GM08714 (cell line): ENCODE measurements at regions not wholly inside any gene's neighbourhood (a gene's known extent, or its start where the extent isn't known, plus 50 kb on each side); places are given as distances from the start of the nearest gene placed in this dataset.

Experiments used
- H3K4me3 ChIP-seq: fragments of 200-500 bp; sonication (Bioruptor generic); 2 replicates; pipeline ENCODE4 v1.5.1; 2014; ENCODE audit warnings: mild to moderate bottlenecking, low read length, inconsistent platforms
- ZNF274 ChIP-seq: IDR thresholded peaks from 2 replicates; pipeline ENCODE4 v1.6.1; 2012; ENCODE audit warnings: mild to moderate bottlenecking, low read depth, low read length

DNA sequence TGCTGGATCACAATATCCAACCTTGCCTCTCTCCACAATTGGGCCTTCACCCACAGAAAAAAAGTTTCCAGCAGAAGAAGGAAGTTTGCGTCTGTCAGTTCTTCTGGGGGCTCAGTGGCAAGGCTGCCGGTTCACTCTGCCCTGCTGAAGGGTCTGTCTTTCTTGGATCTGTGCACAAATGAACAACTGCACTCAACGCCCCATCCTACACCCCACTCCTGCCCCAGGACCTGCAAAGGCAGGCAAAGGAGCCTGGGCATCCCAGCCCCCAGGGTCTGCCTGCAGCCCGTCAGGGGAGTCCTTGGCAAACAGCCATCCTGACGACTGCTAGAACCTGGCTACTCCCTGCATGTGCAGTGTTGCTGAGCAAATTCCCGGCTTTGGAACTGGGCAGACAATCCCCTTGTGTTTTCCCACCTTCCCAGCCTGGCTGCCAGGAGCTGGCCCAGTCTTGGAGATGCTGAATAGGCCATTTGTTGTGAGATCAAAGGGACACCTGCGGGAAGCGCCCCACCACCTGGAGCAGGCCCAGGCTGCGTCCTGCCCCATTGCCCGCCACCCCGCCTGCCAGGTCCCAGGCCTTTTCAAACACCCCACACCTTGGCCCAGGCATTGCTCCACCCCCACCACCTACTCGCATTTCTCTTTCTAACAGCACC lies 311.9 kb downstream of the BCL11B start:
- no peak for TF ChIP-seq ZNF274
- no peak overlapping the region for H3K4me3 ChIP-seq

DNA sequence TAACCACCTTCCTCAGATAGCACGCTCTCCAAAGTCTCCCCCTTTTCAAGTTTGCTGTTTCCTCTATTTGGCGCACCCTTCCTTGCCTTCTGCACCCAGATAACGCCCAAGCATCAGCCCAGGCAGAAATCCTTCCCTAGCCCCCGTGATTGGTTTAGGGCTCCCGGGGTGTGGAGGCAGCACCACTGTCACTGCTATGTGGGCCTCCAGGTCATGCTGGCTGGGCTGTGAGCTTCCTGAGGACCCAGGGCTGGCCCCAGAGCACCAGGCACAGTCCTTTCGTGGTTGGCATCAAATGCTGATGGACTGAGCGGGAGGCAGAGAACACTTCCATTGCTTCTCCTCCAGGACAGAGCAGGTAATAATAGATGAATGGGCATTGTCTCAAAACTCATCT lies 311.4 kb downstream of the BCL11B start:
- H3K4me3 ChIP-seq = no peak overlapping the region
- no peak for TF ChIP-seq ZNF274

DNA sequence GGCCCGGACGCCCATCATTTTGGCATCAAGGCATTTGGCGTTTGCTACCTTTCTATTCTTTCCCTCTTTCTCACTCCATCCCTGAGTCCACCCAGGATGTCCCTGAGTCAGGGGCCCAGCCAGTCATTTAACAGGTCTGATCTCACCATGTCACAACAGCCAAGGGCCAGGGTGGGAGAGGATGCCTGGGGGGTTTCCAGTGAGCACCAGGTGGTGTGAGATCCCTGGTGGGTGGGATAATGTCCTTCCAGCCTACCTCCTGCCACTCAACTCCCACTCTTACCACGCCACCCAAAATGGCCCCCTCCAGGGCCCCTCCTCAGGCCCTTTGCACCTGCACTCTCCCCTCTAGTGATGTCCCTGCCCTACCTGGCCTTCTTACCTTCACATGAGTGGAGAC lies 310.8 kb downstream of the BCL11B start:
- no peak for TF ChIP-seq ZNF274
- no peak overlapping the region for H3K4me3 ChIP-seq

DNA sequence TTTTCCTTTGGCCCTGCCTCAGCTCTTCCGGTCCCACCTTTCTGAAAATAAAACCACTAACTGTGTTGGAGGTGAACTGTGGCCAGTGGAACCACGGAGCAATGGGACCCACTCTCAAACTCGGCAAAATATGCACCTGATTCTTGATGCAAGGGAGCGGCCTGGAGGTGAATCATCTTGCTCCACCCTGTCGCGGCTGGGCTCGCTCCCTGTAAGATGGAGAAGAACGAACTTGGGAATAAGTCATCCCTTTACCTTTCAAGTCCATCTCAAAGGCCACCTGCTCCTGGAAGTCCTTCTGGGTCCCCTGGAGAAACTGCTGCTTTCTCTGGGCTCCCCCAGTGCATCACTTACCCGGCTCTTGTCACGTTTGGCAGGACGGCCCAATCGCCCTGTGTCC lies 309.9 kb downstream of the BCL11B start:
- no peak for TF ChIP-seq ZNF274

DNA sequence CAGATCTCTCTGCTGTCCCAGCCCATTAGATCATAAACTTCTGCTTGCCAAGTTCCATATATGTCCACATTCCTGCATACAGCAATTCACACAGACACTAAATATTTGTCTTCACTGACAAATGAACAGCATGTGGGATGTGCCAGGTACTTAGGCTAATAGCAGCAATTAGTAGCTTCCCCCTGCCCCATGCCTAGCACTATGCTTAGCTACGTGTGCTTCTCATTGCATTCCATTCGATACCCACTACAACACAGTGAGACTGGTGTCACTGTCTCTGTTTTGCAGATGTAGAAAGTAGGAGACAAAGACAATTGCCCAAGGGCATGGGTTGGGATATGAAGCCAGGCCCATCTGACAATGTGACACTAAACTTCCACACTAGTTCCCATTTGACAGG lies 308.4 kb downstream of the BCL11B start:
- no peak overlapping the region for H3K4me3 ChIP-seq
- no peak for TF ChIP-seq ZNF274

More for the DNA sequence above, 309.9 kb downstream of the BCL11B start:
- H3K4me3 ChIP-seq = no peak overlapping the region

DNA sequence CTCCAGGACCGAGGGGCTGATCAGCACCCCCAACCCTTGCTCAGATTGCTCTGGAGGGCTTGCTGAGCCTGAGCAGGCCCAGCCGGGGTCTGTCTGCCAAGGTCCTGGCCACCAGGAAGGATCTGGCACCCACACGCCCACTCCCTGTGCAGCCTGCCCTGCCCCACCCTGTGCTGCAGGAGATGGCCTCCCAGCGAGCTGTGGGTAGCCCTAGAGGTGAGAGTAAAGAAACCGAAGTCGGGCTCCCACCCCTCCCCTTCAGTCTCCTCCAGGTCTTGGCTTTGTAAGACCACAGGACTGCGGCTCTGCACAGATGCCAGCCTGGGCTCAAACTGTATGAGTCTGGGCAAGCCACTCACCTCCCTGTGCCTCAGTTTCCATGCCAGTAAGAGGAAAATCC lies 307.8 kb downstream of the BCL11B start:
- TF ChIP-seq ZNF274 = no peak
- no peak overlapping the region for H3K4me3 ChIP-seq

DNA sequence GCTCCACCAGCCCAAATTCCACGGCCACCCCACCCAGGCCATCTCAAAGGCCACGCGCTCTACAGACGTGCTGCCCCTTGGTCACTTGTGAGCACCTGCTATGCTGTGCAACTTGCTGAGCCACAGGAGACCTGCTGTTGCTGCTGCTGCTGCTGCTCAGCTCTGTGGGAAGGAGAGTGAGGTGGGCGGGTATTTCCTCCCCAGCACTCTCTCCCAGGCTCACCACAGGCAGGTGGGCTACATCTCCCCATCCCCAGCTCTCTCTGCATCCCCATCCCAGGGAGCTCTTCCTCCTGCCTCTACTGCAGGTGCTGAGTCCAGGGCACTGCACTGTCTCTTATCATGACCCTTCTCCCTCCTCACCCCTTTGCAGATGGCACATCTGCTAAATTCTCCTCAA lies 306.9 kb downstream of the BCL11B start:
- no peak overlapping the region for H3K4me3 ChIP-seq
- TF ChIP-seq ZNF274 = no peak

DNA sequence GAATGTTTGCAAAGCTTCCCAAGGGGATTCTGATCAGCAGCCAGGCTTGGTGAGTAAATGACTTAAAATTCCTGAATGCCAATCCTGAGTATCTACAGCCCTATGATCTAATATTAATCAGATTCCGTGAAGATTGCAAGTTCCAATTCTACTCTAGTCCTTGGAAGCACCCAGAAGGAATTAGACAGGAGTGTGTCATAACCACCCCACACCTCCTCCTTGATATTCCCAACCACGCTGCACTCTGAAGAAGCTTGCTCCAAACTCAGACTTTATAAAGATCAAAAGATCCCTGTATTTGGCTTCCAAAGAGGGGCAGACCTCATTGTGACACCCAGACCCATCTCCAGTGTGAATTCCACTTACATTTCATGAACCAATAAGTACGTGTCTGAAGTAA lies 306.0 kb downstream of the BCL11B start:
- H3K4me3 ChIP-seq = no peak overlapping the region
- no peak for TF ChIP-seq ZNF274

DNA sequence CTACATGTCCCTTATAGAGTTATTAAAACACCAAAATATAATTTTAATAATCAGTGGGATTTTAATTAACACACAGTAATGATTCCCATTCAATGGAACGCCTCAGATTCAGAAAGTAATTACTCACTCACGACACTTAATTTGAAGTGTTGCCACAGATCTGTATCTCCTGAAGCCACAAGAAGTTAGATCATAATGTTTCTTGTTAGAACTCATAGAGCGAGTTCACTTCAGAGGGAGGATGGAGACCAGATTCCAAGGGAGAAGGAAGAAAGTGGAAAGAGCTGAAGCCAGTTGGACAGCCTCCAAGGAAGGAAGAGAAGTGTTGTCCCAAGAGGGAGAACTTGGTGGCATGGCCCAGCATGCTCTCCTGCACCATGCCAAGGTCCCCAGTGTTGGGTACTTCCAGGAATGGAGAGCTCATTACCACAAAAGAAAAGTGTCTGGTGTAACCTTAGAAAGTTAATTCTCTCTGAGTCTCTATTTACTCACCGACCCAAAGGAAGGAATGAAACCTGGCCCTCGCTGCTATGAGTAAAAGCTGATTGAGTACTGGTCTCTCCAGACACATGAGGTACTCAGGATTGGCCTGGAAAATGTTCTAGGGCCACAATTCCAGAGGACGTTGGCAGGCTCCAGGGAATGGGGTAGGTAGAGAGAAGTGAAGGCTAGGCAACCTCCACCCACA lies 305.4 kb downstream of the BCL11B start:
- no peak for TF ChIP-seq ZNF274
- no peak overlapping the region for H3K4me3 ChIP-seq

DNA sequence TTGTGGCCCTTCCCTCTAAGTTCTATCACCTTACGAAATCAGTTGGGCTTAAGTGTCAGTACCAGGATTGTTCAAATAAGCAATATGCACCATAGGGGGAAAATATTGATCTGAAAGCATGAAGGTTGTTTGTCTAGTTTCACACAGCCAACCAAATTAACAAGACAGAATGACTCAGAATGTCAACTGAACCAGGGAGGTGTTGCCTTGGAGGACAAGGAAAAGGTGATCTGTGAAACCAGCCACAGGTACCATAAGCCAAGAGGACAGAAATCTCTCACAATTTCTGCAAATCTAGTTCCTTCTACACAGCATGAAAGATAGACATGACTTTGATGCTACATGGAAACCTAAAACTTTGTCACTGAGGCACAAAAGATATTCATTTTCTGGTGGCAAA lies 297.9 kb downstream of the BCL11B start:
- TF ChIP-seq ZNF274 = no peak

DNA sequence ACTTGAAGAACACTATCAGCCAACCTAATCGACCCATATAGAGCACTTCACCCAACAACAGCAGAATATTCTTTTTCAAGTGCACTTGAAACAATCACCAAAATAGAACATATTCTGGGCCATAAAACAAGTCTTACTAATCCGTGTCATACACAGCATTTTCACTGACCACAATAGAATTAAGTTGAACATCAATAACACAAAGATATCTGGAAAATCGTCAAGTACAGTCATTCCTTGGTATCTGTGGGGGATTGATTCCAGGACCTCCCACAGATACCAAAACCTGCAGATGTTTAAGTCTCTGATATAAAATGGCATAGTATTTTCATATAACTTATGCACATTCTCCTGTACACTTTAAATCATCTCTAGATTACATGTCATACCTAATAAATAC lies 295.7 kb downstream of the BCL11B start:
- TF ChIP-seq ZNF274 = no peak
- H3K4me3 ChIP-seq = no peak overlapping the region

More for the DNA sequence above, 297.9 kb downstream of the BCL11B start:
- H3K4me3 ChIP-seq = no peak overlapping the region

DNA sequence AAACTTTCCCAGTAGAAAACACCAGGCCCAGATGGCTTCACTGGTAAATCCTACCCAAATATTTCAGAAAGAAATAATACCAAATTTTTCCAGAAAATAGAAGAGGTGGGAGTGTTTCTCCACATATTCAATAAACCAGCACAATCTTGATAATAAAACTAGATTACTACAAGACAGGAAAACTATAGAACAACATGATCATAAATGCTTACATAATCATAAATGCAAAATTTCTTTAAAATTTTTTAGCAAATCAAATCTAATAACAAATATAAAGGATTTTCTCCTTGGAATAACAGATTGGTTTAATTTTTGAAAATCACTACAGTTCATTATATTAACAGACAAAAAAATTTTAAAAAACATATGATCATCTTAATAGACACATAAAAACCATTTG lies 294.5 kb downstream of the BCL11B start:
- TF ChIP-seq ZNF274 = no peak

DNA sequence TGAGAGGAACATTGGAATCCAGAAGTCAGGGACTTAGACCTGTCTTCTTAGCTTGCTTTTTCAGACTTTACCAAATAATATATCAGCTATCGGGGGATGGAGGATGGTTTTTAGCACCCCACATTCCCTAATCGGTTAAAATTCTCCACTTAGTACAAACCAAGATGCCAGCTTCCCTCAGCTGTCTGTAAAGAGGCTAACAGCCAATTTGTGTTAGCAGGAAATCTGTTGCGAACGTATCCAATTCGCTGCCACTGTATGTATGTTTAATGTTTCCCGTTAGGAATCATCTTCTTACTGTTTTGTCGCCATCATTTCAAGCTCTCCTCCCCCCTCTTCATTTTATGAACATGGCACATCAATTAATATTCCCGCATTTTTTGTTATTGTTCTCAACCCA lies 289.0 kb downstream of the BCL11B start:
- H3K4me3 ChIP-seq = no peak overlapping the region
- TF ChIP-seq ZNF274 = no peak

More for the DNA sequence above, 294.5 kb downstream of the BCL11B start:
- H3K4me3 ChIP-seq = no peak overlapping the region

DNA sequence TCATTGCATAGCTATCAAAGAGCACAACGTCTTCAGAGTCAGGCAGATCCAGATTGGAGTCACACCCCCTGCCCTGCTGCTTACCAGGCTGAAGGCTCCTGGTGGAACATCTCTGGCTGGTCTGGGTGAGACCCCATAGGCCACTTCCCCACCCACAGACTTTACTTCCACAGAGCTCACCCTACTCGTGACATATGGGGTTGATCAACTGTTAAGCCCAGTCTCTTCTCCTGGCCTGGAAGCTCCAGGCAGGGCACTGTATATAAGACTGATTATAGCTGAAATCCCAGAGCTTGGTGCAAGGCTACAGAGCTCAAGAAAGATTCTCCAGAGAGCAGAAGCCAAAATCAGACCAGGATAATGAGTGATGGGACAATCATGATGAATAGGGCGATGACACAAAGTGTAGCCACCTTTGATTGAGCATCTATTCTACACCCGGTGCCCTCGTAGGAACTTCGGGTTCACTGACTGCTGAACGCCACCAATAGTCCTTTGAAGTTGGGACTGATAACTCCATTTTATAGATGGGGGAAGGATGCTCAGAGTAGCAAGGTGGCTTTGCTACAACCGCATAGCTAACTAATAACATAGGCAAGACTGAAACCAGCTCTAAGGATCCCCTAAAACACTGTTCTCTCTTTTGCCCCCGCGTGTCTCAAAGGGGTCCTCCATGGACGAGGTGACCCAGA lies 287.8 kb downstream of the BCL11B start:
- H3K4me3 ChIP-seq = no peak overlapping the region
- no peak for TF ChIP-seq ZNF274

DNA sequence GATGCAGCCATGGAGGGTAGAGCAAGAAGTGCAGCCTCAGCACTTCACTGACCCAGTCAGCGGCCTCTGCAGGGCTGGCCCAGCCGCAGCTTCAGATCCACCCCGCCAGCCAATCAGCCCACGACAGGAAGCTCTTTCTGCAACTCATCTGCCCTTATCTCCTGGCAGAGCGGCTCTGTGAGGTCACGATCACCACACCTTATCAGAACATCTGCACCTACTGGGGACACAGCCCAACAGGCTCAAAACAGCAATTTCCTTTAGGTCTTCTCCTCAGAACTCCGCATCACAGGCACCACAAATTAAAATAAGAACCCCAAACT lies 287.3 kb downstream of the BCL11B start:
- H3K4me3 ChIP-seq = no peak overlapping the region
- no peak for TF ChIP-seq ZNF274

DNA sequence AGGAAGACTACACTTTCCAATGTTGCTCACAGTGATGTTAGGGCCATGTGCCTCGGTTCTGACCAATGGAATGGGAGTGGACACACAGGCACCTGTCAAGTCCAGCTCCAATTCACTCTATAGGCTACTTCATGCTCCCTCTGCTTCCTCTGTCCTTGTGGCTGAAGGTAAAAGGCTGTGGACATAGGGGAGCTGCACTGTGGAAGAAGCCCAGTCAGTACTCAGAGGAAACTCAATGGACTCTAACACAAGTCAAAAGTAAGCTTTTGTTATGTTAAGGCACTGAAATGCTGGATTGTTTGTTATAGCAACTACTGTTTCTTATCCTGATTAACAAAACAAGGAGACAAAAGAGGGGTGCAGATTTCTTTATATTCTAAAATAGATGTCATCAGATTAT lies 278.2 kb downstream of the BCL11B start:
- no peak for TF ChIP-seq ZNF274

More for the DNA sequence above, 278.2 kb downstream of the BCL11B start:
- no peak overlapping the region for H3K4me3 ChIP-seq
